ENCODE measurements at regions not wholly inside any gene's neighbourhood (a gene's known extent, or its start where the extent isn't known, plus 50 kb on each side); places are given as distances from the start of the nearest gene placed in this dataset.
"Not testable (repeated sequence)": the region's sequence is repeated elsewhere in the genome, so short reads cannot be mapped to it uniquely, and the experiment has no call there.

DNA sequence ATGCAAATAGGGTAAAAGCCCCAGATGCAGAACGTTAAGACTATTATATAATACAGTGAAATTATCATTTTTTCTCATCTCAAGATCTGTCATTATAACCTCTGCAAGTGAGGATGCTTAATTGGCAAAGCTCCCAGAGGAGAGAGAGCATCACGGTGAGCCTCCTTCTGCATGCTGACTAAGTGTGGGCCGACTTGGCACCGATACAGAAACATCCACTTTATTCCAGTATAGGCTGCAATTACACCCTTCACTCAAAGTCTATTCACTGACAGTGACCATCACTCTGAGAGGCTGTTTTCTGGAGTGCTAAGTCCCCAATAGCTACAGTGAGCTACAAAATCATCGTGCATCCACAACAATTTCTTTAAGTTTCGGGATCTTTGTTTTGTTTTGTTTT is 69.6 kb upstream of the NBPF26 start:
- not testable (repeated sequence) for DNase-seq (ENCODE audit: extremely low read depth in 1 of 11, low read depth in 9 of 11, low spot score in 4 of 11)

DNA sequence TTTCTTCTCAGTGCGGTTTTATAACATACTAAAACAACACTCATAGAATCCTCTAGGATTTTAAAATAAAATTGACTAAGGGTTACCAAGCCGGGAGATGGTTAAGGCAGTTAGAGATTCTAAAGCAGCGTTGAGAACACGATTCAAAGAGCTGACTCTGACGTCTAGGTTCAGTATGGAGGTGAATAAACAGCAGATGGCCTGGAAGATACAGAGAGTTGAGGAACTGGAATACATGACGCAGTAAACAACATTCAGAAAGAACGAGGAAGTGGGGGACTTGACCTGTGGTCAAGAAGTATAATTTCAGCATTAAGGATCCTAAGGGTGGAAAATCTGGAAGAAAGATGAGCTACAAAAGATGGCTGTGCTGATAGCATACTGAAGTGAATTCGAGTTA is 68.4 kb upstream of the NBPF26 start:
- not testable (repeated sequence) for DNase-seq (ENCODE audit: extremely low read depth in 1 of 11, low read depth in 9 of 11, low spot score in 4 of 11)

DNA sequence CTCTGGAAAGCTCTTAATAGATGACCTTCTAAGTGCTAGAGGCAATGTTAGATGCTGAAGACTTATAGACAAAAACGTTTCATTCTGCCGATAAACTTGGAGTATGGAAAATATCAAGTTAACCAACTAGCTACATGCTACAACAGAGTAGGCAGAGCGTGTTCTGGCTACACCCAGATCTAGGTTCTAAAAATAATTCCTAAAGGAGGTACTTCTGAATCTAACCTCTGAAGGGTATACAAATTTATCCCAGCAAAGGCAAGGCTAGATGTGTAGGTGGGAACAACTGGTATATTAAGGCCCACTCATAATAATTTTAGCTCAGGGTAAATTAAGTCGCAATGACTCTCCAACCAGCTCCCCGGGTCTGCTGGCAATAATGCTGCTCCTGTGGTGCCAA is 67.6 kb upstream of the NBPF26 start:
- DNase-seq (ENCODE audit: extremely low read depth in 1 of 11, low read depth in 9 of 11, low spot score in 4 of 11) = not testable (repeated sequence)

DNA sequence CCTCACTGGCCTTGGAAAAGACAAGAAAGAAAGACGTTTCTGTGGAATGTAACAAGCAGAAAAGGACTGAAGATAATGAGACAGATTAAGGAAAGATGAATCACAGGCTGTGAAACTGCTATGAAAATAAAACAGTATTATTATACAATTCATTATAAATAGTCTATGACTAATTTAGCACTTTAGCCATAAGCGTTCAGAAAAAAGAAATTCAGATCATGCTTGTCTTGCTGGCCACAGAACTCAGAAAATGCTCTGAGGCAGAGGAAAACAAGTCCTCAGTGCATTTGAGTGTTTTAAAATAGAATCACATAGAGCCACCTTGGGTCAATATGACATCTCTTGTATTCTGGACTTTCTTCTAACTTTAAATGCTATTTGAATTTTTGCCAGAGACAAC is 65.9 kb upstream of the NBPF26 start:
- DNase-seq (ENCODE audit: extremely low read depth in 1 of 11, low read depth in 9 of 11, low spot score in 4 of 11) = not testable (repeated sequence)

DNA sequence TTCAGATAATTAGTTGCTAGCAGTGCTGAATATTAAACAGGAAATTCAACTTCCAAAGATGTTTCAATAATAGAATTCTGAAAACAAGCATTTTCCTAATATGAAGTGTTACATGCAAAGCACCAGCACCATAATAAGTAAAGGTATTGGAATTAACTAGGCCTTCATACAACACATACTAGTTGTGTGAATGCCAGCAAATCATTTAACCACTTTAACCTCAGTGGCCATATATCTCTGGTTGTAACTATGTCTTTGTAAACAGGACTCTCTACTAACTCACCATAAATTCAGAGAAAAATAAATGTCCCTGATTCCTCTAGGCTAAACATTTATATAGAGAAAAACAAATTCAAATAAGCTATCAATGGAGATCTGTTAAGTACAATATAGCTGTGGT is 65.1 kb upstream of the NBPF26 start:
- DNase-seq (ENCODE audit: extremely low read depth in 1 of 11, low read depth in 9 of 11, low spot score in 4 of 11) = not testable (repeated sequence)

DNA sequence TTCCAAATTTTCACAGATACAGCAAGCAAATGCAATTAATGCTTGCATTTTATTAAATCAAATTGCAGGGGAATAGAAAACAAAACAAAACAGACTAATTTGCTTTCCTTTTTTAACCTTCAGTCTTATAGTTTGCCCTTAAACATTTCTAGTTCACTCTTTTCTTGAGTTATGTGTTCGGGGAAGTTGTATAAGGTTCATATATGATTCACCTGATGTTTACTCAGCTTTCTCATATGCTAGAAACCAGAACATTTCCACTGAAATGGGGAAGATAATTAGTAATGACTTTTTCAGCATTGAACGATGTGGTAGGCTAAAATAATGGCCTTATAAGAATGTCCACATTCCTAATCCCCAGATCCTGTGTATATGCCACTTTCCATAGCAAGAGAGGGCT is 64.6 kb upstream of the NBPF26 start:
- DNase-seq (ENCODE audit: extremely low read depth in 1 of 11, low read depth in 9 of 11, low spot score in 4 of 11) = not testable (repeated sequence)

DNA sequence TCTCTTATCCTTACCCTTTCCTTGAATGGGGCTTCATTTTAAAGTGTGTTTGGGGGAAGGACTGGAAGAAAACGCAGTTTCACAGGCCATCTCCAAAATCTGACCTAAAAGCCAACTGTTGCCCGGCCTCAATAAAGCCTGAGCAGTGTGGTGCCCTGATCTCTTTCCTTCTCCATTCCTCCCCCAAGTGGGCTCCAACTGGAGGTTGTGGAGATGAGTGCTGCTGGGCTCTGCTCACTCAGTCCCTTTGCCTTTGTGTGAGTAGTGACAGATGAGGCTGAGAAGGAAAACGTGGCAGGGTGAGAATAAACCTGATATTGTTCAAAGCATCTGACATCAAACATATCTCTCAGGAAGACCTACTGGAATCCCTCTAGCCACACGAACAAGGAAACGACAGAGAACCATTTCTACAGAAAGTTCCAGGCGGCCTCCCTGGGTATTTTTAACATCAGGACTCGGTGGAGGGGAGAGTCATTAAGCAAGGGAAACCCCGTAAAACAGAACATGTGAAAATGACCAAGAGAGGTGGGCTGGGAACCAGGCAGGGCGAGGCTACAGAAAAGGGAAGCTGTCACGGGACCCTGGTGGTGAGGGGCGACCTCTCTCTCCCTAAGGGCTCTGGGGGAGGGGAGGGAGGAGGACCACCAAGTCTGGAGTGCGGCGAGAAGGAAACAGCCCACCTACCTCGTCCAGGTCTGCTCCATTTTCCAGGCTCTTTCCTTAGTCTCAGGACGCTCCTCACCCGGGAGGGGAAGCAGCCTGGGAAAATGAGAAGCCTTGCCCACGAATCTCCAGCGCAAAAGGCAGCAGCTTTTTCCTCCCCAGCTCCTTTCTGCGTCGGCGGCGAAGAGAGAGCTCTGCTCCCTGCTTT is 59.1 kb upstream of the NBPF26 start:
- DNase-seq (ENCODE audit: extremely low read depth in 1 of 11, low read depth in 9 of 11, low spot score in 4 of 11) = not testable (repeated sequence)

DNA sequence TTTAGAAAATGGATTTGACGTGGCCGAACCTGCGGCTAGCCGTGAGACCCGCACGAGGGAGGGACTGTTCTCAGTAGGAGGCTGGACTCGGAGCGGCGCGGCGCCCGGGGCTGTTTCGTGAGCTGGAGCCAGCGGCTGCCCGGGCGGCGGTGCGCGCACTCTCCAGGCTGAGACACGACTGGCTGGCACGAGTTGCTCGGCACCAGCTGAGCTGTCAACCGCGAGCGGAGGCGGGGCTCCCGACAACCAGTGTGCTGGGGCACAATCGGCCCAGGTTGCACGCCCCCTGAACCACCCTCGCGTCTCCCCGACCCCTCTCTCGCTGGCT is 58.5 kb upstream of the NBPF26 start:
- not testable (repeated sequence) for DNase-seq (ENCODE audit: extremely low read depth in 1 of 11, low read depth in 9 of 11, low spot score in 4 of 11)

DNA sequence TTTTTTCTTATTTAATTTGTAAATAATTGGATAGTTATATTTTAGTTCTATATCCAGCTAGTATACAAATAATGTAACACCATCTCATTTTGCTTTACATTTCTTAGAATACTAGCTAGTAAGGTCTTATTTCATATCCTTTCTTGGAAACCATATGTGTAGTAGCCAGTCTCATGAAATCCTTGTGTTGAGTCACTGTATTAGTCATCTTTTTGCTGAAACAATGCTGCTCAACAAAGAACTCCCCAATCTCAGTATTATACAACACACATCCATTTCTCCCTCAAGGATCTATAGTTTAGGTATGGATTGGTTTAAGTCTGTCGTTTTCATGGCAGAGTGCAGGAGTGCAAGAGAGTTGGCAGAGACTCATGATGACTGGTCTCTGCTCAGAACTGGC is 55.6 kb upstream of the NBPF26 start:
- DNase-seq (ENCODE audit: extremely low read depth in 1 of 11, low read depth in 9 of 11, low spot score in 4 of 11) = not testable (repeated sequence)
